ENCODE measurements at regions not wholly inside any gene's neighbourhood (a gene's known extent, or its start where the extent isn't known, plus 50 kb on each side); places are given as distances from the start of the nearest gene placed in this dataset.

DNA sequence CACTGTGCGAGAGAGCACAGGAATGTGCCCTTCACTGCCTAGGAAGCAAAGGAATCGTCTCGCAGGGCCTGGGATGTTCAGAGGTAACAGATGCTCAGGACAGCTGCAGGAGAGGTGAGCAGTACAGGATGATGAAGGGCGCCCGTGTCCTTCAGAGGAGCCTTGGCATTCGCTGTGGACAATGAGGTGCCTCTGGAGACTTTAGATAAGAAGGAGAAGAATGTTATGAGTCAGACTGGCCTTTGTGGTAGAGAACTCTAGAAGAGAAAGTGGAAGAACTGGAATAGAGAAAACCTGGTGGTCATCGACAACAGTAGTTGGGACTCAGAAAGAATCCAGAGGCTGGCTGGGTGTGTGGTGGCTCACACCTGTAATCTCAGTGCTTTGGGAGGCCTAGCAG is 64.4 kb upstream of the LEP start:
- H3K4me3 ChIP-seq (ENCODE audit: low read depth, low read length), result no peak overlapping the region
- TF ChIP-seq, protein P1, sequence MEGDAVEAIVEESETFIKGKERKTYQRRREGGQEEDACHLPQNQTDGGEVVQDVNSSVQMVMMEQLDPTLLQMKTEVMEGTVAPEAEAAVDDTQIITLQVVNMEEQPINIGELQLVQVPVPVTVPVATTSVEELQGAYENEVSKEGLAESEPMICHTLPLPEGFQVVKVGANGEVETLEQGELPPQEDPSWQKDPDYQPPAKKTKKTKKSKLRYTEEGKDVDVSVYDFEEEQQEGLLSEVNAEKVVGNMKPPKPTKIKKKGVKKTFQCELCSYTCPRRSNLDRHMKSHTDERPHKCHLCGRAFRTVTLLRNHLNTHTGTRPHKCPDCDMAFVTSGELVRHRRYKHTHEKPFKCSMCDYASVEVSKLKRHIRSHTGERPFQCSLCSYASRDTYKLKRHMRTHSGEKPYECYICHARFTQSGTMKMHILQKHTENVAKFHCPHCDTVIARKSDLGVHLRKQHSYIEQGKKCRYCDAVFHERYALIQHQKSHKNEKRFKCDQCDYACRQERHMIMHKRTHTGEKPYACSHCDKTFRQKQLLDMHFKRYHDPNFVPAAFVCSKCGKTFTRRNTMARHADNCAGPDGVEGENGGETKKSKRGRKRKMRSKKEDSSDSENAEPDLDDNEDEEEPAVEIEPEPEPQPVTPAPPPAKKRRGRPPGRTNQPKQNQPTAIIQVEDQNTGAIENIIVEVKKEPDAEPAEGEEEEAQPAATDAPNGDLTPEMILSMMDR (IDR thresholded peaks at IDR 0.05; ENCODE audit: low read depth, low read length), result no peak

DNA sequence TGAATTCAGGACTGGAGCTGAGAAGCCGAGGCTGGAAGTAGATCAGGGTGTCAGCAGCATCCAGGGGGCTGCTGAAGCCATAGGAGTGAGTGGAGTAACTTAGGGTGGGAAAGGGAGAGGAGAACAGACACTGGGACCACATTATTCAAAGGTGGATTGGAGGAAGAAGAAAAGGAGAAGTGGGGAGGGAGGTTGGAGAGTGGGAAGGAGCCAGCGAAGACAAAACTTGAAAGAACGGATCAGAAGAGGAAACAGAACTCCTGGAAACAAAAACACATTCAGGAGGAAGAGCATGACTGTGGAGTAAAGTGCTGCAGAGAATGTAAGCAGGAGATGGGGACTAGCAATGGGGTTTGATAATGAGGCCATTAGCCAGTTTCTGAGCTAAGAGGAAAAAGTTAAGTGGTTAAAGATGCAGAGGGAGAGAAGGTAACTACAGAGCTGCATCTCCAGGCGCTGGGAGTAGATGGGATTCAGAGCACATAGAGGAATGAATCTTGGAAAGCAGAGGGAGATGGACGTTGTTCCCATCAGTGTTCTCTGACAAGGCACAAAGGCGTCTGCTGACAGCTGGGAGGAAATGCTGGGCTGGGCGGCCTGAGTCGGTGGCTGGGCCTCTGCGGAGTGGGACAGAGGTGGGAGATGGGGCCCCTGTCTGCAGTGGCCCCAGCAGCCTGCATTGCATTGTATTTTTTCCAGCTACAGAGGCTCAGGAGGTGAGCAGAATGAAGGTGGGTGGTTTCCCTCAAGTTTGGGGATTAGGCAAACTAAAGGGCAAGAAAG is 63.1 kb upstream of the LEP start:
- H3K4me3 ChIP-seq (ENCODE audit: low read depth, low read length), result no peak overlapping the region
- TF ChIP-seq, protein P1 (IDR thresholded peaks at IDR 0.05; ENCODE audit: low read depth, low read length), result no peak

DNA sequence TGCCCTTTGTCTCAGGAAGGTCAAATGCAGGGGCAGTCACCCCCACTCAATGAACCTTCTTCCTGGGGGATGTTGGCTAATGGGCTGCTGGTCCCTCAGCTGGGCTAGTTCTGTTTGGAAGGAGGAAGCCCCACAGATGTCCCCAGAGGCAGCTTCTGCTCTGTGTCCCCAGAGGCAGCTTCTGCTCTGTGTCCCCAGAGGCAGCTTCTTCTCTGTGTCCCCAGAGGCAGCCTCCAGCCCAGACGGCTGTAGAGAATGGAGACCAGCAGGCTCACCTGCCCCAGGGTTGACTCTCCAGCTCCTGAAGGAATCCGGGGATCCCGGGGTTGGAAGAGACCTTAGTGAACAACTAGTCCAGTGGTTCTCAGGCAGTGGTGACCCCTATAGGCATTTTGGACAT is 62.5 kb upstream of the LEP start:
- TF ChIP-seq, protein P1 (IDR thresholded peaks at IDR 0.05; ENCODE audit: low read depth, low read length), result no peak
- no peak overlapping the region for H3K4me3 ChIP-seq (ENCODE audit: low read depth, low read length)

DNA sequence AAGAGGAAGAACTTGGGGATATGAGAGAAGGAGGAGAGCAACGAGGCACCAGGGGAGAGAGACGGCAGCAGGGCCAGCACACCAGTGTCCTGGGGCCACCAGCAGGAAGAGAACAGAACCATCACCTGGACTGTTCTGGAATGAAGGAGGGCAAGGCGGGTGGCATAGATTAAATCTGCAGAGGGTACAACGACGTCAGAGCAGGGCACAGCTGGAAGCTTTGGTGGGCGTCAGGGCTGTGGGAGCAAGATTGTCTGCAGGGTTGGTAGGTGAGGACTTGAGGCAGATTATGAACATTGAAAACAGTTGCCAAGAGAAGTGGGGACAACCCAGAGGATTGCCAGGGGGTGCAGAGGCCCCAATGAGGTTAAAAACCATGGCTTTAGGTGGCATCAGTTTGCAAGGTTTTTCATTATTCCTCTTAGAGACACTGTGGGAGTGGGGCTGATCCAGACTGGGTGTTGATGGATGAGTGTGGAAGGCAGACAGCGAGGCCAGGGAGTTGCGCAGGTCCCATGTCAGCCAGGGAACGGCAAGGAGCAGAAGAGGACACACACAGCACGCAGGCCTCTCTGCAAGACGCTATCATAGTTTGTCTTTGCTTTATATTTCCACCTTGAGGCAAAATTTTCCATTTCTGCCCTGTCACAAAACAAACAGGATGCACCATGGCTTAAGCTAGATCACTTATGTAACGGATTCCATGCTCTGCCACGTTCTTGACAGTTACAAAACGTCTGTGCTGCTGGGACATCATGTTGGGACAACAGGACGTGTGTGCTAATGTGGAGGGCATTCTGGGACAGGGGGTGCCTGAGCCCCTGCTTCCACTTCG is 52.5 kb upstream of the LEP start:
- TF ChIP-seq, protein P1 (IDR thresholded peaks at IDR 0.05; ENCODE audit: low read depth, low read length), result no peak
- H3K4me3 ChIP-seq (ENCODE audit: low read depth, low read length), result no peak overlapping the region

DNA sequence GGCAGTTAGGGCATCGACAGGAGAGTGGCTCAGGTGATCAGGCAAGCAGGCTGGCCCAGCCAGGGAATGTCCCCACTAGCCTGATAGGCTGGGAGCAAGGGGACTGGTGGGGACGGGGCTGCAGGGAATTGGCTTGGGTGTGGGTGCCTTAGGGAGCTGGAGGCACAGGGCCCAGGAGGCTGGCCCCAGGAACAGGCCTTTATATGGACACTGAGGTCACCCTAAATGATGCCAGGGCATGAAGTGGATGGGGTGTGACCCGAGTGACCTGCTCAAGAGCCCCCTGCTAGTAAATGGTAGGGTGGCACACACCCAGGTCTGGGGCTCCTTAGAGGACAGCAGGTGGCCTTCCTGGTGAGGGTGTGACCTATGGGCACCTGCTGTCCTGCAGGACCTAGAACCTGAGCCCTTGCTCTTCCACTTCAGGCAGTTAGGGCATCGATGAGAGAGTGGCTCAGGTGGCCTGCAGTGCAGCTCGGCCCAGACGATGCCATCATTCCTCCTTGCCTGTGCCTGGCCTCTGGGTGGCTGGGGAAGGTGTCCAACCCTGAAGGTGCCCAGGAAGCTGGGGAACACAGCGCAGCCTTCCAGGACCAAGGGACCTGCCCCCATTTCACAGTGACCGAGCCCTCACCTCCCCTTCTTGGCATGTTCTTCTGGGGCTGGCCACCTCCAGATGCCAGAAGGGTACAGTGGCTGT is 51.7 kb upstream of the LEP start:
- H3K4me3 ChIP-seq (ENCODE audit: low read depth, low read length), result no peak overlapping the region
- TF ChIP-seq, protein P1 (IDR thresholded peaks at IDR 0.05; ENCODE audit: low read depth, low read length), result no peak

DNA sequence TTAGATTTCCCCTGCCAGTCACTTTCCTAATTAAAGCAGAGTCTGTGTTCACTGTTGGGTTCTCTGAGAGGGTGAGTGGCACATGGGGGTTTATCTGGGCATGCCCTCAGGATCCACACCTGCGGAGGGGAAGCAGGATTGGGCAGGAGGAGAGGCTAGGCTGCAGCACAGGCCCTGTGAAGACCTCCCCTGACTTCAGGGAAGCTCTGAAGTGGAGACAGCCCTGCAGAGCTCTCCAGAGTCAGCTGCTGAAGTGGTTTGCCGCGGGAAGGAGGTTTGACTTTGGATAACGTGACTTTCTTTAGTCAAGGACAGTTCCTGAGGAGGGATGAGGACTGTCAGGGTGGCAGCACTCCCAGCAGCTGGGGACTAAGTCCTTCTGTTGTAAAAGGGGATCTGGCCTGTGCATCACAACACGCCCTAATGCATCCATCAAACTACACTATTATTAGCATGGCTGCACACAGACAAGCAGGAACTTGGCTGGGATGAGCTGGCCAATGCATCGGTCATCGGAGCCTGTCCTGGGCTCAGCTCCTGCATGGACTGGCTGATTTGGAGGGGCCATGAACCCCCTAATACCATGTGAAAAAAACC is 50.9 kb upstream of the LEP start:
- H3K4me3 ChIP-seq (ENCODE audit: low read depth, low read length), result no peak overlapping the region
- TF ChIP-seq, protein P1 (IDR thresholded peaks at IDR 0.05; ENCODE audit: low read depth, low read length), result no peak
